NCI-H345 (cell line): ENCODE measurements at regions not wholly inside any gene's neighbourhood (a gene's known extent, or its start where the extent isn't known, plus 50 kb on each side); places are given as distances from the start of the nearest gene placed in this dataset.
"Not testable (repeated sequence)": the region's sequence is repeated elsewhere in the genome, so short reads cannot be mapped to it uniquely, and the experiment has no call there.

Source experiments
- DNase-seq: peaks from one replicate; lab custom pipeline; 2025; lab: John Stamatoyannopoulos, UW

- DNase-seq, result no peak
Observed at GRCh38 chr18:52183107-52183506, 156.9 kb upstream of the DCC start.

GRCh38 chr18:52190195-52190594, 149.8 kb upstream of the DCC start:
- no peak for DNase-seq

DNA sequence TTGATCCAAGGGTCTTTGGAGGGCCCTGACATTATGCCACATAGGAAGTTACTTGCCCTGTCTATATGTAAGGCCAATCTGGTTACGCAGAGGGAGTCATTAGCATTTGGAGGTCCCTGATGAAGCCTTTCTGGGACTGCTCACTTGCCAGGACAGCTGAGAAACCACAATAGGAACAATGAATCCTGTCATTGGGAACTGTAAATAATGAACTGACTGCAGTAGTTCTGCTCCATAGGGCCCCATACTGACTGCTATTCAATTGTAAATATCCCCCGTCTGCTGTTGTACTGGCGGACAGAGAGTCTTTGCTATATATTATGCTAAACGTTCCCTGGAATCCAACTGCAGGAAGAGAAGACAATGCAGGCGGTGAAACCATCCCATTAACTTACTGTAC, 149.4 kb upstream of the DCC start:
- DNase-seq, result peak; percentile 10

DNA sequence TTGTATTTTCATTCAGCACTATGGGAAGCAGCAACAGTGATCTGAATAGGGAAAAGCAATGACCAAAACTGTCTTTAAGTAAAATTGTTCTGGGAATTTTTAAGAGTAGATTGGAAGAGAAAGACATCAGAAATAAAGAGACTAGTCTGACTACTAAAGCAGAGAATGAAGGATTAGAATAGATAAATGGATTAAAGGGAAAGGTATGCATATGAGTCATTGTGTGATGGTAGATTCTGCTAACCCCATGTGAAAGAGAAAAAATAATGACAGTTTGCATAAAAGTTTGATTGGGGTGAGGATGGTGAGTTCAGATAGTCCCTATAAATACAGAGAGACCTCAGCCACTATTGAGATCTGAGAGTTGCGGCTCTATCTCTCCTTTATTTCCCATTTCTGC, 139.6 kb upstream of the DCC start:
- no peak for DNase-seq

GRCh38 chr18:52200921-52201663, 138.9 kb upstream of the DCC start:
- DNase-seq, result no peak

- no peak for DNase-seq
Observed at GRCh38 chr18:52208646-52209045, 131.4 kb upstream of the DCC start.

DNA sequence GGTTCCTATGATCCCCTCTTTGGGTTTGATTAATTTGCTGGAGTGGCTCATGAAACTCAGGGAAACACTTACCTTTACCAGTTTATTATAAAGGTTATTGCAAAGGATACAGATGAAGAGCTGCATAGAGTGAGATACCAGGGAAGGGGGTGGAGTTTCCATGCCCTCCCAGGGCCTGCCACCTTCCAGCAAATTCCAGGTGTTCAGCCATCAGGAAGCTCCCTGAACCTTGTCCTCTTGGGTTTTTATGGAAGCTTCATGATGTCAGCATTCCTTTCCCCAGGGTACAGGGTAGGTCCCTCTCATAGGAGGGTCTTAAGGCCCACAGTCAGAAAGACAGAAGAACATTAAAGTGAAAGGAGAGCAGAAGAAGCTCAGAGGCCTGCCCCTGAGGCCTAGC, 123.9 kb upstream of the DCC start:
- DNase-seq, result no peak

GRCh38 chr18:52216666-52217065, 123.3 kb upstream of the DCC start:
- DNase-seq, result no peak

DNA sequence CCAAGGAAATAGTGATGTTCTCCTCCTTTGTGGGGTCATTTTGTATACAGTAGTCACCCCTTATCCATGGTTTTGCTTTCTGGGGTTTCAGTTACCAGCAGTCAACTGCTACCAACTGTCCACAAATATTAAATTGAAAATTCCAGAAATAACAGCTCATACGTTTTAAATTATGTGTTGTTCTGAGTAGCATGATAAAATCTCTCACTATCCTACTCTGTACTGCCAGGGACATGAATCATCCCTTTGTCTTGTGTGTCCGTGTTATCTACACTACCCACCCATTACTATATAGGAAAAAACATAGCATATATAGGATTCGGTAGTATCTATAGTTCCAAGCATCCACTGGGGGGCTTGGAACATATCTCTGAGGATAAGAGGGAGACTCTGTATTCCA, 120.9 kb upstream of the DCC start:
- DNase-seq, result no peak

- no peak for DNase-seq
Observed at GRCh38 chr18:52220062-52220591, 119.9 kb upstream of the DCC start.

- no peak for DNase-seq
Observed at GRCh38 chr18:52222211-52222610, 117.8 kb upstream of the DCC start.

- DNase-seq, result no peak
Observed at GRCh38 chr18:52227536-52227935, 112.5 kb upstream of the DCC start.

- DNase-seq, result no peak
Observed at GRCh38 chr18:52228166-52228565, 111.8 kb upstream of the DCC start.

- no peak for DNase-seq
Observed at GRCh38 chr18:52236131-52236530, 103.9 kb upstream of the DCC start.

DNA sequence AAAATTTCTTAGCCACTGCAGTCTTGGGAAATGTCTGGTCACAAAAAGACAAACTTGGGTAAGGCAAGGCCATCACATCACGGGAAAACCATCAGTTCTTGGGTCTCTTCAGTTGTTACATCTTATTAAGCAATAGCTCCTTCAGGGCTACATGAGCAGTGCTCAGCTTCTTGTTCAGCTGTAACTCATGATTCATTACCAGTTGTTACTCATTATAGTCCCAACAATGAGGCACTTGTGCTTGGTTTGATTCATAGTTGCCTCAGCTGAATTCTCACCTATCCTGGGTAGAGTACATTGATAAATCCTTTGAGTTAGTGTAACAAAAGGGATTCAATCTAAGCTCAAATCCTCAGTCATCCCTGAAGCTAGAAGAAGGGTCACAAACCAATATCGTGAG, 102.4 kb upstream of the DCC start:
- DNase-seq, result no peak

GRCh38 chr18:52242711-52243110, 97.3 kb upstream of the DCC start:
- DNase-seq, result no peak

GRCh38 chr18:52244658-52245057, 95.3 kb upstream of the DCC start:
- DNase-seq, result no peak

GRCh38 chr18:52254367-52254766, 85.6 kb upstream of the DCC start:
- no peak for DNase-seq

DNA sequence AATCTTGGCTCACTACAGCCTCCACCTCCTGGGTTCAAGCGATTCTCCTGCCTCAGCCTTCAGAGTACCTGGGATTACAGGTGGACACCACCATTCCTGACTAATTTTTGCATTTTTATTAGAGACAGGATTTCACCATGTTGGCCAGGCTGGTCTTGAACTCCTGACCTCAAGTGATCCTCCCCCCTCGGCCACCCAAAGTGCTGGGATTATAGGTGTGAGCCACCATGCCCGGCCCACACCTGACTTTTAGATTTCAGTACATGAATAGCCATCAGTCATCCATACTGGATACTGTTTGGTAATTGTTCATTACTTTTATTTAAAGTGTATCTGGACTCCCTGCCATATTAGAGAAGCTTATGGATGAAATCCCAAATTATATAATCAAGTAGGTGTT, 82.6 kb upstream of the DCC start:
- DNase-seq, result not testable (repeated sequence)

DNA sequence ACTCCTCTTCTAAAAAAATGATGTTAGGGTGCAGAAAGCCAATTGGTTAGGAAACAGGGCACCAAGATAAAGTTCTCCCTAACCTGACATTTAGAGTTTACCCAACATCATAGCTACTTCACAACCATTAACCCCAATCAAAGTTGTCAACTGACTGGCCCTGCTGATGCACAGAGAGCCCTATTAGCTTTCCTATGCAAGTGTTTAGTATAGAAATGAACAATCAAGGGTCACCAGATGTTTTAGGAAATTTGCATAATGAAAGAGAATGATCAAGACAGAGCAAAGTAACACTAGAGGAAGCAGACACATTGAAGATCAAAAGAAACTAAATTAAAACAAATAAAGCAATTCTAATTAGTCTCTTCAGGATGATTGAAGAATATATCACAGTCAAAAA, 64.2 kb upstream of the DCC start:
- no peak for DNase-seq

- DNase-seq, result no peak
Observed at GRCh38 chr18:52277785-52278184, 62.2 kb upstream of the DCC start.

DNA sequence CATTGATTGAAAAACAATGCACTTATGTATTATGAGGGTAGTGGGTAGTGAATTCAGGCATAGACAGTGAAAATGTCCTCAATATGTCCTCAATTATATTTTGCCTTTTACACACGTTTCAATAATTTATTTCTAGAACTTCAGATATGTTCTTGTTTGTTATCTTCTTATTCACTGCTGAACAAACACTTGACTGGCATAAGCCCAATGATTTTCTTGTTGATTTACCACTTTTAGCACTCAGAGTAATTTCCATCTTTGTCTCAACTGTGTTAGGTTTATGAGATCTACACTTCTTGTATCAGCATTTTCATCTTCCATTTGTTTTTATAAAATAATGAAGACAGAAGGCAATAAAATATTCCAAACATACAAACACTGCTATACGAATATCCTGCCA, 61.8 kb upstream of the DCC start:
- DNase-seq, result no peak

DNA sequence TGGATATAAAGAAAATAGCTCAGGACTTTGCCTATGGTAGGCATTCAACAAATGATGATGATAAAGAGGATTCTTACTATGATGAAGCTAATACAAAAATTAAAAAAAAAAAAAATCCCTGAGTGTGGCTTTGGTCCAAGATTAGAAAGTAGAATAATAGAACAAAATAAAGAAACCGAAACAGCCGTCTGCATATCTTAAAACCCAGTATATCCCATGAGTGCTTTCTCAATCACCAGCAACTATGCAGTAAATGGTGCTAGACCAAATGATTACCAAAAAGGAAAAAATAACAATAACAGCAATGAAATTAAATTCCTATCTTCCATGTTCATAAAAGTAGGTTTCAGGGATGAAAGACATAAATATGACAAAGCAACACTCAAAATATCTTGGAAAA, 59.3 kb upstream of the DCC start:
- DNase-seq, result no peak

- DNase-seq, result no peak
Observed at GRCh38 chr18:52283927-52284326, 56.1 kb upstream of the DCC start.
